Osteoblast (primary cell): ENCODE measurements at regions not wholly inside any gene's neighbourhood (a gene's known extent, or its start where the extent isn't known, plus 50 kb on each side); places are given as distances from the start of the nearest gene placed in this dataset.
"Not testable (repeated sequence)": the region's sequence is repeated elsewhere in the genome, so short reads cannot be mapped to it uniquely, and the experiment has no call there.

Experiments
- DNase-seq: peaks from one replicate; pipeline ENCODE4 v3.0.0; 2011; ENCODE audit warnings: low spot score, mixed read lengths; ENCODE audit not compliant: insufficient read length; ENCODE audit errors: missing footprints
- H2AFZ ChIP-seq: 2 replicates; pipeline ENCODE4 v1.6.0; 2011; ENCODE audit warnings: mild to moderate bottlenecking, low read length
- H3K27ac ChIP-seq: 2 replicates; pipeline ENCODE4 v1.5.1; 2011; ENCODE audit warnings: mild to moderate bottlenecking, low read depth, low read length, moderate library complexity
- H3K27me3 ChIP-seq: 2 replicates; pipeline ENCODE4 v1.6.0; 2012; ENCODE audit warnings: mild to moderate bottlenecking, control low read depth, inconsistent platforms, low read length, moderate library complexity; ENCODE audit not compliant: insufficient read depth
- H3K36me3 ChIP-seq: 2 replicates; pipeline ENCODE4 v1.5.1; 2011; ENCODE audit warnings: mild to moderate bottlenecking, low read length, control low read depth, moderate library complexity; ENCODE audit not compliant: insufficient read depth
- H3K4me1 ChIP-seq: 2 replicates; pipeline ENCODE4 v1.5.1; 2011; ENCODE audit warnings: mild to moderate bottlenecking, low read length, control low read depth, moderate library complexity; ENCODE audit not compliant: insufficient read depth
- H3K4me2 ChIP-seq: 2 replicates; pipeline ENCODE4 v1.6.0; 2011; ENCODE audit warnings: mild to moderate bottlenecking, low read length; ENCODE audit not compliant: insufficient read depth
- H3K4me3 ChIP-seq: fragments of 200-600 bp; sonication (generic); 3 replicates; pipeline ENCODE4 v1.5.1; 2012; ENCODE audit warnings: mild to moderate bottlenecking, low read length, inconsistent platforms; ENCODE audit not compliant: insufficient read depth
- H3K79me2 ChIP-seq: 2 replicates; pipeline ENCODE4 v1.6.0; 2012; ENCODE audit warnings: mild to moderate bottlenecking, low read length, control low read depth, inconsistent platforms; ENCODE audit not compliant: insufficient read depth
- H3K9me3 ChIP-seq: 2 replicates; pipeline ENCODE4 v1.5.1; 2011; ENCODE audit warnings: low read depth, low read length, control low read depth
- H4K20me1 ChIP-seq: 2 replicates; pipeline ENCODE4 v1.6.0; 2012; ENCODE audit warnings: mild to moderate bottlenecking, low read length, control low read depth; ENCODE audit not compliant: insufficient read depth
- TF ChIP-seq, protein P1 (sequence below): IDR thresholded peaks from 2 replicates; pipeline ENCODE4 v1.5.1; 2011; ENCODE audit warnings: mild to moderate bottlenecking, low read depth, low read length, moderate library complexity; ENCODE audit errors: extremely low read depth

GRCh38 chr2:9725106-9725505 lies 94.3 kb upstream of the YWHAQ start:
- Histone ChIP-seq H3K79me2 (no peaks in the 10 kb centered on the region), H3K4me2 (no peak overlapping the region), H3K36me3 (no peaks in the 10 kb centered on the region), H4K20me1 (no peaks in the 10 kb centered on the region), H3K4me3 (no peak overlapping the region), H3K27me3 (no peaks in the 10 kb centered on the region), H3K4me1 (no peaks in the 10 kb centered on the region), H3K27ac (no peak overlapping the region), H2AFZ (no peak overlapping the region), H3K9me3 (no peaks in the 10 kb centered on the region)
- DNase-seq = no peak
- TF ChIP-seq, protein P1, sequence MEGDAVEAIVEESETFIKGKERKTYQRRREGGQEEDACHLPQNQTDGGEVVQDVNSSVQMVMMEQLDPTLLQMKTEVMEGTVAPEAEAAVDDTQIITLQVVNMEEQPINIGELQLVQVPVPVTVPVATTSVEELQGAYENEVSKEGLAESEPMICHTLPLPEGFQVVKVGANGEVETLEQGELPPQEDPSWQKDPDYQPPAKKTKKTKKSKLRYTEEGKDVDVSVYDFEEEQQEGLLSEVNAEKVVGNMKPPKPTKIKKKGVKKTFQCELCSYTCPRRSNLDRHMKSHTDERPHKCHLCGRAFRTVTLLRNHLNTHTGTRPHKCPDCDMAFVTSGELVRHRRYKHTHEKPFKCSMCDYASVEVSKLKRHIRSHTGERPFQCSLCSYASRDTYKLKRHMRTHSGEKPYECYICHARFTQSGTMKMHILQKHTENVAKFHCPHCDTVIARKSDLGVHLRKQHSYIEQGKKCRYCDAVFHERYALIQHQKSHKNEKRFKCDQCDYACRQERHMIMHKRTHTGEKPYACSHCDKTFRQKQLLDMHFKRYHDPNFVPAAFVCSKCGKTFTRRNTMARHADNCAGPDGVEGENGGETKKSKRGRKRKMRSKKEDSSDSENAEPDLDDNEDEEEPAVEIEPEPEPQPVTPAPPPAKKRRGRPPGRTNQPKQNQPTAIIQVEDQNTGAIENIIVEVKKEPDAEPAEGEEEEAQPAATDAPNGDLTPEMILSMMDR = no peak

DNA sequence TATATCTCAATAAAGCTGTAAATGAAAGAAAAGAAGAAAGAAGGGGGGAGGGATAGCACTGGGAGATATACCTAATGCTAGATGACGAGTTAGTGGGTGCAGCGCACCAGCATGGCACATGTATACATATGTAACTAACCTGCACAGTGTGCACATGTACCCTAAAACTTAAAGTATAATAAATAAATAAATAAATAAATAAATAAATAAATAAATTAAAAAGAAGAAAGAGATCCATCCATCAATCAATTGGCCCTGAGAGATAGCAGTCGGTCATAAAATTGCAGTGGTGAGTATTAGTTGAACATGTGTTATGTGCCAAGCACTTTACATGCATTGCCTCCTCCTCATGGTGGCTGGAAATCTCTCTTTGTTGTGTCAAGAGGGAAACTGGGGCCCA lies 95.2 kb upstream of the YWHAQ start:
- H3K79me2 ChIP-seq, DNase-seq, H4K20me1 ChIP-seq, H3K36me3 ChIP-seq, H3K27me3 ChIP-seq, H3K4me3 ChIP-seq, H3K4me2 ChIP-seq, H2AFZ ChIP-seq, H3K4me1 ChIP-seq, H3K9me3 ChIP-seq, H3K27ac ChIP-seq: not testable (repeated sequence)

GRCh38 chr2:9730523-9730922 lies 99.7 kb upstream of the YWHAQ start:
- not testable (repeated sequence) for DNase-seq, H3K27me3 ChIP-seq, H3K36me3 ChIP-seq, H3K27ac ChIP-seq, H3K9me3 ChIP-seq, H4K20me1 ChIP-seq, H3K4me1 ChIP-seq, H3K79me2 ChIP-seq, H2AFZ ChIP-seq, H3K4me3 ChIP-seq, H3K4me2 ChIP-seq

DNA sequence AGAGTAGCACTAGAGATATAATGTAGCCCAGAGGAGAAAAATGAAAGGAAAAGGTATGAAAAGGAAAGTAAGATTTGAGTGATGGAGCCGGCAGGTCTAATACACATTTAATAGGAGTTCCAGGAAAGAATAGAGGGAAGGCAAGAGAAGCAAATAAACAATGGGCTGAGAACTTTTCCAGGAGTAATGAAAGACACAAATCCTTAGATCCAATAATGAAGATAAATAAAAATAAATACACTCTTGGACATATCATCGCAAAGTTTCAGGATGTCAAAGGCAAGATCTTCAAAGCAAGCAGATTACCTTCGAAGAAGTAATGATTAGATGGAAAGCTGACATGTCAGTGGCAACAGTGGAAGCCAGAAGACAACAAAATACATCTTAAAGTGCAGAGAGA lies 102.0 kb upstream of the YWHAQ start:
- Histone ChIP-seq H3K4me3 (no peak overlapping the region), H4K20me1 (no peaks in the 10 kb centered on the region), H3K4me1 (no peaks in the 10 kb centered on the region), H3K27ac (no peak overlapping the region), H2AFZ (no peak overlapping the region), H3K36me3 (no peaks in the 10 kb centered on the region), H3K27me3 (no peaks in the 10 kb centered on the region), H3K4me2 (no peak overlapping the region), H3K79me2 (no peaks in the 10 kb centered on the region), H3K9me3 (peaks cover 6% of the 10 kb centered on the region)
- TF ChIP-seq, protein P1 = no peak
- DNase-seq = no peak

DNA sequence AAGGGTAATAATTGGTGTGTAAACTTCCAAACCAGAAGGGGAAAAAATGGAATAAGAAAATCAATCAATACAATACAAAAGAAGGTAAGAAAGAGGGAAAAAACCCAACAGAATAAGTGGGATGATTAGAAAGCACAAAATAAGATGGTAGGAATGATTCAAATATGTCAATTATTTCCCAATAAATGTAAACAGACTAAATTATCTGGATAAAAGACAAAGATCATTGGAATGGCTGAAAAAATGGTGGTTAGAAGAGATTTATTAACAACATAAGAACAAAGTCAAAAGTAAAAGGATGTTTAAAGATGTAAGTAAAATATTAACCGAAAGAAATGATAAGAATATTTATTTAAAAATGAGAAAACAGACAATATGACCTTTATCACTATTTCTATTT lies 103.5 kb upstream of the YWHAQ start:
- DNase-seq = no peak
- no peaks in the 10 kb centered on the region for H3K36me3 ChIP-seq

More for the DNA sequence above, 103.5 kb upstream of the YWHAQ start:
- no peaks in the 10 kb centered on the region for H4K20me1 ChIP-seq
- TF ChIP-seq, protein P1 = no peak
- H3K4me1 ChIP-seq = peaks cover 10% of the 10 kb centered on the region
- no peak overlapping the region for H3K4me2 ChIP-seq
- H3K4me3 ChIP-seq = no peak overlapping the region
- no peaks in the 10 kb centered on the region for H3K27me3 ChIP-seq
- H3K9me3 ChIP-seq = peaks cover 6% of the 10 kb centered on the region
- H3K79me2 ChIP-seq = no peaks in the 10 kb centered on the region
- no peak overlapping the region for H3K27ac ChIP-seq
- no peak overlapping the region for H2AFZ ChIP-seq
